ENCODE measurements at regions not wholly inside any gene's neighbourhood (a gene's known extent, or its start where the extent isn't known, plus 50 kb on each side); places are given as distances from the start of the nearest gene placed in this dataset.

DNA sequence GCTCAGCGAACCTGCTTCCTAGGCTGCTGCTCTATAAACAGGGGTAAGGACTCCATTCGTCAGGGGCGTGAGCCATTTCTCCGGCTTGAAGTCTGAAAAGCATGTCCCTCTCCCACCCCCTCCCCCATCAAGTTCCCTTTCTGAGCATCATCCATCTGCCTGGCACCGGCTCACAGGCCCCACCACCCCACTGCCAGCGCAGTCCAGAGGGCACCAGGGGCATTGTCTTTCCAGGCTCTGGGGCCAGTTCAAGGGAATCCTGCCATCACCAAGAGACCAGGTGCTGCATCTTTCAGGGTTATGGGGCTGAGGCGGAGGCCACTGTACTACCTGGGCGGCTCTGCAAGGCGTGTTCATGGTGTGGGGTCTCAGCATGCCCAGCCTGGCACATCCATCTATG is 64.7 kb upstream of the EDAR start:
- TF ChIP-seq CTCF (IDR thresholded peaks at IDR 0.05) (no peak), POLR2A (IDR thresholded peaks at IDR 0.05; ENCODE audit: low read depth) (no peak), POLR2AphosphoS5 (IDR thresholded peaks at IDR 0.05) (no peak), EP300 (IDR thresholded peaks at IDR 0.05) (no peak)
